ENCODE measurements at regions not wholly inside any gene's neighbourhood (a gene's known extent, or its start where the extent isn't known, plus 50 kb on each side); places are given as distances from the start of the nearest gene placed in this dataset.

DNA sequence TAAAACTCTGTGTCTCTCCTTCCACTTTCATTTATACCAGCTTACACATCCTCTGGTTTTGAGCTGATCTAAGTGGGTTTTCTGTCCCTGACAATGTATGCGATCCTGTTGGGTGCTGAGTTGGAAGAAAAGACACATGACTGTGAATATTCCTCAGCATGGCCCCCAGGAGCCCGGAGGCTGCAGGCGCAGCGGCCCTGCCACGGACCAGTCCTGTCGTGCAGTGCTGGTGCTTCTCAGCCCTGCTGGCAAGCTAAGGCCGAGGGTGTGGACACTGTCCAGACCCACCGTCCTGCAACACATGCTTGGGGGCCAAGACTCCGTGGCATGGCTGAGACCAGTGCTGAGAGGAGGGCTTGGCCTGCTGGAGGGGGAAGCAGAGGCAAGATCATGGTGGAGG, 328.9 kb upstream of the IRX2 start:
- no peaks in the 10 kb centered on the region; the same call in 1 of the 2 replicates for H3K9me3 ChIP-seq (ENCODE audit: control insufficient read depth, insufficient read depth, low read depth, low read length)
- POLR2A ChIA-PET: no interaction called here
- no peaks in the 10 kb centered on the region for H3K27me3 ChIP-seq (ENCODE audit: control insufficient read depth, insufficient read depth, low read length)
- H3K36me3 ChIP-seq (ENCODE audit: control insufficient read depth, insufficient read depth, low read length): no peaks in the 10 kb centered on the region
- CTCF ChIA-PET: no interaction called here
- in situ Hi-C loops (cut with HindIII; ENCODE audit: low pct_unique_long_range_greater_than_20kb, low sequenced_read_pairs): no loop called here
- ATAC-seq: no peak
- no TSS peak for BruUV-seq (replicated peaks)
- intact Hi-C loops (cut with micrococcal nuclease; ENCODE audit: unreplicated experiment): no loop called here
- no peak overlapping the region for H3K27ac ChIP-seq (ENCODE audit: low read length)
- H3K4me1 ChIP-seq (ENCODE audit: control insufficient read depth, insufficient read depth, low read length): no peaks in the 10 kb centered on the region
- DNase-seq (ENCODE audit: low read depth, low spot score): no peak
- no peak overlapping the region for H3K4me3 ChIP-seq (ENCODE audit: low read depth in 2 of 2, low read length in 2 of 2)
- TF ChIP-seq, protein P1, sequence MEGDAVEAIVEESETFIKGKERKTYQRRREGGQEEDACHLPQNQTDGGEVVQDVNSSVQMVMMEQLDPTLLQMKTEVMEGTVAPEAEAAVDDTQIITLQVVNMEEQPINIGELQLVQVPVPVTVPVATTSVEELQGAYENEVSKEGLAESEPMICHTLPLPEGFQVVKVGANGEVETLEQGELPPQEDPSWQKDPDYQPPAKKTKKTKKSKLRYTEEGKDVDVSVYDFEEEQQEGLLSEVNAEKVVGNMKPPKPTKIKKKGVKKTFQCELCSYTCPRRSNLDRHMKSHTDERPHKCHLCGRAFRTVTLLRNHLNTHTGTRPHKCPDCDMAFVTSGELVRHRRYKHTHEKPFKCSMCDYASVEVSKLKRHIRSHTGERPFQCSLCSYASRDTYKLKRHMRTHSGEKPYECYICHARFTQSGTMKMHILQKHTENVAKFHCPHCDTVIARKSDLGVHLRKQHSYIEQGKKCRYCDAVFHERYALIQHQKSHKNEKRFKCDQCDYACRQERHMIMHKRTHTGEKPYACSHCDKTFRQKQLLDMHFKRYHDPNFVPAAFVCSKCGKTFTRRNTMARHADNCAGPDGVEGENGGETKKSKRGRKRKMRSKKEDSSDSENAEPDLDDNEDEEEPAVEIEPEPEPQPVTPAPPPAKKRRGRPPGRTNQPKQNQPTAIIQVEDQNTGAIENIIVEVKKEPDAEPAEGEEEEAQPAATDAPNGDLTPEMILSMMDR (IDR thresholded peaks at IDR 0.05): no peak
- TF ChIP-seq SIN3A (IDR thresholded peaks at IDR 0.05; ENCODE audit: borderline replicate concordance, insufficient read depth, low read depth, low read length) (no peak), POLR2AphosphoS5 (IDR thresholded peaks at IDR 0.05; ENCODE audit: low read depth, low read length) (no peak), TCF7L2 (IDR thresholded peaks at IDR 0.05; ENCODE audit: low read depth, low read length) (no peak)
- TF ChIP-seq, protein P2, sequence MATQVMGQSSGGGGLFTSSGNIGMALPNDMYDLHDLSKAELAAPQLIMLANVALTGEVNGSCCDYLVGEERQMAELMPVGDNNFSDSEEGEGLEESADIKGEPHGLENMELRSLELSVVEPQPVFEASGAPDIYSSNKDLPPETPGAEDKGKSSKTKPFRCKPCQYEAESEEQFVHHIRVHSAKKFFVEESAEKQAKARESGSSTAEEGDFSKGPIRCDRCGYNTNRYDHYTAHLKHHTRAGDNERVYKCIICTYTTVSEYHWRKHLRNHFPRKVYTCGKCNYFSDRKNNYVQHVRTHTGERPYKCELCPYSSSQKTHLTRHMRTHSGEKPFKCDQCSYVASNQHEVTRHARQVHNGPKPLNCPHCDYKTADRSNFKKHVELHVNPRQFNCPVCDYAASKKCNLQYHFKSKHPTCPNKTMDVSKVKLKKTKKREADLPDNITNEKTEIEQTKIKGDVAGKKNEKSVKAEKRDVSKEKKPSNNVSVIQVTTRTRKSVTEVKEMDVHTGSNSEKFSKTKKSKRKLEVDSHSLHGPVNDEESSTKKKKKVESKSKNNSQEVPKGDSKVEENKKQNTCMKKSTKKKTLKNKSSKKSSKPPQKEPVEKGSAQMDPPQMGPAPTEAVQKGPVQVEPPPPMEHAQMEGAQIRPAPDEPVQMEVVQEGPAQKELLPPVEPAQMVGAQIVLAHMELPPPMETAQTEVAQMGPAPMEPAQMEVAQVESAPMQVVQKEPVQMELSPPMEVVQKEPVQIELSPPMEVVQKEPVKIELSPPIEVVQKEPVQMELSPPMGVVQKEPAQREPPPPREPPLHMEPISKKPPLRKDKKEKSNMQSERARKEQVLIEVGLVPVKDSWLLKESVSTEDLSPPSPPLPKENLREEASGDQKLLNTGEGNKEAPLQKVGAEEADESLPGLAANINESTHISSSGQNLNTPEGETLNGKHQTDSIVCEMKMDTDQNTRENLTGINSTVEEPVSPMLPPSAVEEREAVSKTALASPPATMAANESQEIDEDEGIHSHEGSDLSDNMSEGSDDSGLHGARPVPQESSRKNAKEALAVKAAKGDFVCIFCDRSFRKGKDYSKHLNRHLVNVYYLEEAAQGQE (IDR thresholded peaks at IDR 0.05; ENCODE audit: insufficient read depth in 1 of 2, low read depth in 2 of 2, low read length in 1 of 2): no peak

DNA sequence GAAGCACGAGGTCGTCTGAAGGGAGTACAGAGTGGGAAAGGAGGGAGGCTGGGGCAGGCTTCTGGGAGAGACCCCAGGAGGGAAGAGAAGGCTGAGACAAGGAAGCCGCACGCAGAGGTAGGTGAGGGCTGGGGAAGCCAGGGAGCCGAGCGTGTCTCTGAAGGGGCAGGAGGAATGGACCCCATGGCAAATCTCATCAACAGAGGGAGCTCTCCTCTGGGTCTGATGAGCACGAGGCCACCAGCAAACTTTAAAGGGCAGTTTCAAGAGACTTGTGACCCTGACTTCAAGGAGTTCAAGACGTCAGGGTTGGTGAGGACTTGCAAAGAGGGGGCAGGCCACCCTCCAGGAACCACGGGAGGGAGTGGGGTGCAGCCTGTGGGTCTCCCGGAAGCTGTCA, 326.2 kb upstream of the IRX2 start:
- DNase-seq (ENCODE audit: low read depth, low spot score) (no peak), ATAC-seq (no peak)
- in situ Hi-C loops (cut with HindIII; ENCODE audit: low pct_unique_long_range_greater_than_20kb, low sequenced_read_pairs): no loop called here
- H3K27ac ChIP-seq (ENCODE audit: low read length): no peak overlapping the region
- no peaks in the 10 kb centered on the region for H3K36me3 ChIP-seq (ENCODE audit: control insufficient read depth, insufficient read depth, low read length)
- H3K4me3 ChIP-seq (ENCODE audit: low read depth in 2 of 2, low read length in 2 of 2): no peak overlapping the region
- no TSS peak for BruUV-seq (replicated peaks)
- ChIA-PET CTCF (no interaction called here), POLR2A (no interaction called here)
- no peaks in the 10 kb centered on the region; the same call in 1 of the 2 replicates for H3K9me3 ChIP-seq (ENCODE audit: control insufficient read depth, insufficient read depth, low read depth, low read length)
- no peaks in the 10 kb centered on the region for H3K4me1 ChIP-seq (ENCODE audit: control insufficient read depth, insufficient read depth, low read length)
- intact Hi-C loops (cut with micrococcal nuclease; ENCODE audit: unreplicated experiment): no loop called here
- TF ChIP-seq SIN3A (IDR thresholded peaks at IDR 0.05; ENCODE audit: borderline replicate concordance, insufficient read depth, low read depth, low read length) (no peak), TCF7L2 (IDR thresholded peaks at IDR 0.05; ENCODE audit: low read depth, low read length) (no peak), POLR2AphosphoS5 (IDR thresholded peaks at IDR 0.05; ENCODE audit: low read depth, low read length) (no peak)
- TF ChIP-seq, protein P2 (IDR thresholded peaks at IDR 0.05; ENCODE audit: insufficient read depth in 1 of 2, low read depth in 2 of 2, low read length in 1 of 2): no peak
- TF ChIP-seq, protein P1 (IDR thresholded peaks at IDR 0.05): no peak
- H3K27me3 ChIP-seq (ENCODE audit: control insufficient read depth, insufficient read depth, low read length): no peaks in the 10 kb centered on the region

Data from Panc1 (cell line).